Suprapubic skin (tissue), 3 donors: ENCODE measurements at regions not wholly inside any gene's neighbourhood (a gene's known extent, or its start where the extent isn't known, plus 50 kb on each side); places are given as distances from the start of the nearest gene placed in this dataset.

Source experiments
- EP300 ChIP-seq: sonication (generic); formaldehyde crosslinking; IDR thresholded peaks from one replicate; pipeline ENCODE4 v1.6.1; 2017; ENCODE audit warnings: antibody characterized with exemption
- TF ChIP-seq, protein P1 (sequence below), 2 donors: fragments of 200-600 bp in 1 of 2; fragments of 450-650 bp in 1 of 2; sonication (generic) in 1 of 2; IDR thresholded peaks; one replicate each; pipeline ENCODE4 v1.5.1; 2016 to 2019; ENCODE audit warnings: antibody characterized with exemption in 2 of 2, mild to moderate bottlenecking in 1 of 2, moderate library complexity in 1 of 2

GRCh38 chr4:122100508-122100907, 51.6 kb upstream of the BLTP1 start:
- TF ChIP-seq, protein P1, sequence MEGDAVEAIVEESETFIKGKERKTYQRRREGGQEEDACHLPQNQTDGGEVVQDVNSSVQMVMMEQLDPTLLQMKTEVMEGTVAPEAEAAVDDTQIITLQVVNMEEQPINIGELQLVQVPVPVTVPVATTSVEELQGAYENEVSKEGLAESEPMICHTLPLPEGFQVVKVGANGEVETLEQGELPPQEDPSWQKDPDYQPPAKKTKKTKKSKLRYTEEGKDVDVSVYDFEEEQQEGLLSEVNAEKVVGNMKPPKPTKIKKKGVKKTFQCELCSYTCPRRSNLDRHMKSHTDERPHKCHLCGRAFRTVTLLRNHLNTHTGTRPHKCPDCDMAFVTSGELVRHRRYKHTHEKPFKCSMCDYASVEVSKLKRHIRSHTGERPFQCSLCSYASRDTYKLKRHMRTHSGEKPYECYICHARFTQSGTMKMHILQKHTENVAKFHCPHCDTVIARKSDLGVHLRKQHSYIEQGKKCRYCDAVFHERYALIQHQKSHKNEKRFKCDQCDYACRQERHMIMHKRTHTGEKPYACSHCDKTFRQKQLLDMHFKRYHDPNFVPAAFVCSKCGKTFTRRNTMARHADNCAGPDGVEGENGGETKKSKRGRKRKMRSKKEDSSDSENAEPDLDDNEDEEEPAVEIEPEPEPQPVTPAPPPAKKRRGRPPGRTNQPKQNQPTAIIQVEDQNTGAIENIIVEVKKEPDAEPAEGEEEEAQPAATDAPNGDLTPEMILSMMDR (IDR thresholded peaks at IDR 0.05): no peak
- no peak for TF ChIP-seq EP300
